ENCODE measurements at regions not wholly inside any gene's neighbourhood (a gene's known extent, or its start where the extent isn't known, plus 50 kb on each side); places are given as distances from the start of the nearest gene placed in this dataset.

DNA sequence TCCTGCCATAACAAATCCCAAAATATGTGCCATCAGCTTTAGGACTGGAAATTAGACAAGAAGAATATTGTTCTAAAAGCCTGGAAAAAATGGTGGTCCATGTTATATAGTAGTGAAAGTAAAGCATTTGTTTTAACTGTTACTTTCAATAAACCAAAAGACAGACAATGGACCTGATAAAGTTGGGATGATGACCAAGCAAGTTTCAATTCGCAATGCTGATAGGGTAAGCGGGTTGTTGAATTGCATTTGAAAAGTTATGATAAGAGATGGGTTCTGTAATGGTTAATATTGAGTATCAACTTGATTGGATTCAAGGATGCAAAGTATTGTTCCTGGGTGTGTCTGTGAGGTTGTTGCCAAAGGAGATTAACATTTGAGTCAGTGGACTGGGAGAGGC is 131.9 kb upstream of the ZC3H12C start:
- TF ChIP-seq CTCF (IDR thresholded peaks at IDR 0.05): no peak
- TF ChIP-seq POLR2A (IDR thresholded peaks at IDR 0.05): no peak
- no peak for TF ChIP-seq POLR2AphosphoS5 (IDR thresholded peaks at IDR 0.05)
- no peak for TF ChIP-seq EP300 (IDR thresholded peaks at IDR 0.05)
